Prostate gland (tissue), 2 donors: ENCODE measurements at regions not wholly inside any gene's neighbourhood (a gene's known extent, or its start where the extent isn't known, plus 50 kb on each side); places are given as distances from the start of the nearest gene placed in this dataset.

ENCODE experiments used
- small RNA-seq, 2 donors: library from RNA; depleted of rRNA; stranded (forward); fragments of <200 nt; gene quantifications; one replicate each; pipeline ENCODE3, GENCODE V24; 2016

Small RNA genes in the stretch of these regions (small RNA-seq; reads per million reads assigned to genes)
- gene RF00322 (0 reads per million in 2 donors), gene RNU6-499P (0 reads per million in 2 donors)
